Uterus (tissue), 2 donors: ENCODE measurements at regions not wholly inside any gene's neighbourhood (a gene's known extent, or its start where the extent isn't known, plus 50 kb on each side); places are given as distances from the start of the nearest gene placed in this dataset.
"Not testable (repeated sequence)": the region's sequence is repeated elsewhere in the genome, so short reads cannot be mapped to it uniquely, and the experiment has no call there.

ENCODE experiments used
- CTCF ChIP-seq, 4 experiments: fragments of 200-600 bp in 2 of 4; fragments of 450-650 bp in 2 of 4; sonication (generic) in 2 of 4; IDR thresholded peaks; one replicate each; pipeline ENCODE4 v1.5.1; 2016 to 2019; ENCODE audit warnings: antibody characterized with exemption in 4 of 4, mild to moderate bottlenecking in 2 of 4, moderate library complexity in 1 of 4
- POLR2A ChIP-seq, 2 donors: fragments of 450-650 bp; IDR thresholded peaks; one replicate each; pipeline ENCODE4 v1.6.1; 2016; ENCODE audit warnings: antibody characterized with exemption in 2 of 2, mild to moderate bottlenecking in 1 of 2, moderate library complexity in 1 of 2

- not testable (repeated sequence) for TF ChIP-seq CTCF, POLR2A (IDR thresholded peaks at IDR 0.05)
Observed at GRCh38 chr15:21151203-21151966, 285.3 kb upstream of the POTEB2 start.
